Panc1 (cell line): ENCODE measurements at regions not wholly inside any gene's neighbourhood (a gene's known extent, or its start where the extent isn't known, plus 50 kb on each side); places are given as distances from the start of the nearest gene placed in this dataset.

Experiments
- ATAC-seq: fragments of 200-7000 bp; cut with Tn5 transposase; 2 replicates; pipeline ENCODE4 v1.9.1; 2020; ENCODE audit warnings: mild to moderate bottlenecking, moderate library complexity
- BruUV-seq: library from RNA; stranded (reverse); fragments of 400-500 nt; replicated peaks from 2 replicates; lab custom pipeline; 2021; lab: Mats Ljungman, UMichigan
- CTCF ChIA-PET: fragments of 300-600 bp; sonication (Branson Sonifier 250); formaldehyde crosslinking; loops from one replicate; lab custom pipeline; 2022; ENCODE audit warnings: antibody characterized with exemption; lab: Charles Lee
- POLR2A ChIA-PET: fragments of 300-600 bp; sonication (Branson Sonifier 250); formaldehyde crosslinking; loops from one replicate; lab custom pipeline; 2022; ENCODE audit warnings: antibody characterized with exemption; lab: Charles Lee
- DNase-seq: peaks from one replicate; pipeline ENCODE4 v3.0.0-alpha.2; 2010; ENCODE audit warnings: low read depth, low spot score
- H3K27ac ChIP-seq: 2 replicates; pipeline ENCODE4 v1.5.1; 2011; ENCODE audit warnings: mild to moderate bottlenecking, low read length, inconsistent platforms
- H3K27me3 ChIP-seq: fragments of 200-500 bp; sonication (Bioruptor generic); 2 replicates; pipeline ENCODE4 v1.6.0; 2014; ENCODE audit warnings: low read length, inconsistent platforms; ENCODE audit not compliant: control insufficient read depth, insufficient read depth
- H3K36me3 ChIP-seq: fragments of 200-500 bp; sonication (Bioruptor generic); 2 replicates; pipeline ENCODE4 v1.5.1; 2014; ENCODE audit warnings: inconsistent platforms, mild to moderate bottlenecking, low read length, moderate library complexity; ENCODE audit not compliant: control insufficient read depth, insufficient read depth
- H3K4me1 ChIP-seq: 2 replicates; pipeline ENCODE4 v1.5.1; 2011; ENCODE audit warnings: inconsistent platforms, mild to moderate bottlenecking, low read length, moderate library complexity; ENCODE audit not compliant: control insufficient read depth, insufficient read depth
- H3K4me3 ChIP-seq, 2 experiments: 2 replicates each; pipeline ENCODE4 v1.5.1; 2011 to 2012; ENCODE audit warnings: low read depth in 2 of 2, low read length in 2 of 2, mild to moderate bottlenecking in 2 of 2, inconsistent platforms in 1 of 2, moderate library complexity in 1 of 2
- H3K9me3 ChIP-seq: fragments of 200-500 bp; sonication (Bioruptor generic); 2 replicates; pipeline ENCODE4 v1.5.1; 2014; ENCODE audit warnings: low read depth, mild to moderate bottlenecking, inconsistent platforms, low read length, moderate library complexity; ENCODE audit not compliant: control insufficient read depth, insufficient read depth
- POLR2AphosphoS5 ChIP-seq: IDR thresholded peaks from 2 replicates; pipeline ENCODE4 v1.6.1; 2012; ENCODE audit warnings: mild to moderate bottlenecking, low read depth, low read length, moderate library complexity
- SIN3A ChIP-seq: IDR thresholded peaks from 2 replicates; pipeline ENCODE4 v1.6.1; 2012; ENCODE audit warnings: low read depth, mild to moderate bottlenecking, low read length, moderate library complexity, borderline replicate concordance; ENCODE audit not compliant: insufficient read depth
- TCF7L2 ChIP-seq: IDR thresholded peaks from 2 replicates; pipeline ENCODE4 v1.6.1; 2011; ENCODE audit warnings: mild to moderate bottlenecking, low read depth, low read length, inconsistent platforms
- in situ Hi-C: cut with HindIII; loops from 2 replicates; pipeline ENCODE4 v1.10.0; 2016; ENCODE audit warnings: low sequenced_read_pairs, low pct_unique_long_range_greater_than_20kb
- intact Hi-C: fragments of 100-400 bp; cut with micrococcal nuclease; formaldehyde crosslinking; loops from one replicate; pipeline ENCODE4 v1.10.0; 2022; ENCODE audit not compliant: unreplicated experiment
- TF ChIP-seq, protein P1 (sequence below), 2 experiments: IDR thresholded peaks; 2 replicates each; pipeline ENCODE4 v1.6.1; 2011 to 2012; ENCODE audit warnings: low read depth in 2 of 2, control low read depth in 1 of 2, low read length in 1 of 2, mild to moderate bottlenecking in 1 of 2, moderate library complexity in 1 of 2; ENCODE audit not compliant: insufficient read depth in 1 of 2
- TF ChIP-seq, protein P2 (sequence below): fragments of 450-650 bp; IDR thresholded peaks from 2 replicates; pipeline ENCODE4 v1.5.1; 2017; ENCODE audit warnings: mild to moderate bottlenecking

DNA sequence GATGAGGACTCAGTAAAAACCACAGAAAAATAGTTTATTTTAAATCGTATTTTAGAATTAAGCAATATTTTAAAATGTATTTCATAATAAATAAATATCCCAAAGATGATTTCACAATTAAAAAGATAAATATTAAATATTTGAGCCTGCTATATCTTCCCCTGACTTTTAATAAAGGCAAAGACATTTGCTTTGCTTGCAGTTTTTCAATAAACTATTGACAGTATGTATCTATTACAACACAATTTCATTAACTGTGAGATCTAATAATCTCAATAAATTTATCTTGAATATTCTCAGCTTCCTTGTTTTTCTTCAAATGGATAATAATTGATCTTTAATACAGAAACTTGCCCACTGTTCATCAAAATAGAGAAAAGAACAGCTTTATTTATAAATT lies 186.2 kb upstream of the TARS1 start:
- no peaks in the 10 kb centered on the region for H3K9me3 ChIP-seq
- ChIA-PET CTCF (no interaction called here), POLR2A (no interaction called here)
- no peaks in the 10 kb centered on the region for H3K36me3 ChIP-seq
- H3K27ac ChIP-seq = no peak overlapping the region
- DNase-seq (no peak), ATAC-seq (no peak)
- TF ChIP-seq, protein P1, sequence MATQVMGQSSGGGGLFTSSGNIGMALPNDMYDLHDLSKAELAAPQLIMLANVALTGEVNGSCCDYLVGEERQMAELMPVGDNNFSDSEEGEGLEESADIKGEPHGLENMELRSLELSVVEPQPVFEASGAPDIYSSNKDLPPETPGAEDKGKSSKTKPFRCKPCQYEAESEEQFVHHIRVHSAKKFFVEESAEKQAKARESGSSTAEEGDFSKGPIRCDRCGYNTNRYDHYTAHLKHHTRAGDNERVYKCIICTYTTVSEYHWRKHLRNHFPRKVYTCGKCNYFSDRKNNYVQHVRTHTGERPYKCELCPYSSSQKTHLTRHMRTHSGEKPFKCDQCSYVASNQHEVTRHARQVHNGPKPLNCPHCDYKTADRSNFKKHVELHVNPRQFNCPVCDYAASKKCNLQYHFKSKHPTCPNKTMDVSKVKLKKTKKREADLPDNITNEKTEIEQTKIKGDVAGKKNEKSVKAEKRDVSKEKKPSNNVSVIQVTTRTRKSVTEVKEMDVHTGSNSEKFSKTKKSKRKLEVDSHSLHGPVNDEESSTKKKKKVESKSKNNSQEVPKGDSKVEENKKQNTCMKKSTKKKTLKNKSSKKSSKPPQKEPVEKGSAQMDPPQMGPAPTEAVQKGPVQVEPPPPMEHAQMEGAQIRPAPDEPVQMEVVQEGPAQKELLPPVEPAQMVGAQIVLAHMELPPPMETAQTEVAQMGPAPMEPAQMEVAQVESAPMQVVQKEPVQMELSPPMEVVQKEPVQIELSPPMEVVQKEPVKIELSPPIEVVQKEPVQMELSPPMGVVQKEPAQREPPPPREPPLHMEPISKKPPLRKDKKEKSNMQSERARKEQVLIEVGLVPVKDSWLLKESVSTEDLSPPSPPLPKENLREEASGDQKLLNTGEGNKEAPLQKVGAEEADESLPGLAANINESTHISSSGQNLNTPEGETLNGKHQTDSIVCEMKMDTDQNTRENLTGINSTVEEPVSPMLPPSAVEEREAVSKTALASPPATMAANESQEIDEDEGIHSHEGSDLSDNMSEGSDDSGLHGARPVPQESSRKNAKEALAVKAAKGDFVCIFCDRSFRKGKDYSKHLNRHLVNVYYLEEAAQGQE (IDR thresholded peaks at IDR 0.05; ENCODE audit: insufficient read depth in 1 of 2, low read depth in 2 of 2, low read length in 1 of 2) = no peak
- TF ChIP-seq, protein P2, sequence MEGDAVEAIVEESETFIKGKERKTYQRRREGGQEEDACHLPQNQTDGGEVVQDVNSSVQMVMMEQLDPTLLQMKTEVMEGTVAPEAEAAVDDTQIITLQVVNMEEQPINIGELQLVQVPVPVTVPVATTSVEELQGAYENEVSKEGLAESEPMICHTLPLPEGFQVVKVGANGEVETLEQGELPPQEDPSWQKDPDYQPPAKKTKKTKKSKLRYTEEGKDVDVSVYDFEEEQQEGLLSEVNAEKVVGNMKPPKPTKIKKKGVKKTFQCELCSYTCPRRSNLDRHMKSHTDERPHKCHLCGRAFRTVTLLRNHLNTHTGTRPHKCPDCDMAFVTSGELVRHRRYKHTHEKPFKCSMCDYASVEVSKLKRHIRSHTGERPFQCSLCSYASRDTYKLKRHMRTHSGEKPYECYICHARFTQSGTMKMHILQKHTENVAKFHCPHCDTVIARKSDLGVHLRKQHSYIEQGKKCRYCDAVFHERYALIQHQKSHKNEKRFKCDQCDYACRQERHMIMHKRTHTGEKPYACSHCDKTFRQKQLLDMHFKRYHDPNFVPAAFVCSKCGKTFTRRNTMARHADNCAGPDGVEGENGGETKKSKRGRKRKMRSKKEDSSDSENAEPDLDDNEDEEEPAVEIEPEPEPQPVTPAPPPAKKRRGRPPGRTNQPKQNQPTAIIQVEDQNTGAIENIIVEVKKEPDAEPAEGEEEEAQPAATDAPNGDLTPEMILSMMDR = no peak
- TF ChIP-seq SIN3A (no peak), POLR2AphosphoS5 (no peak), TCF7L2 (no peak)
- BruUV-seq = no TSS peak
- in situ Hi-C loops = no loop called here
- H3K4me1 ChIP-seq = no peaks in the 10 kb centered on the region
- no peak overlapping the region for H3K4me3 ChIP-seq
- intact Hi-C loops = no loop called here
- no peaks in the 10 kb centered on the region for H3K27me3 ChIP-seq

DNA sequence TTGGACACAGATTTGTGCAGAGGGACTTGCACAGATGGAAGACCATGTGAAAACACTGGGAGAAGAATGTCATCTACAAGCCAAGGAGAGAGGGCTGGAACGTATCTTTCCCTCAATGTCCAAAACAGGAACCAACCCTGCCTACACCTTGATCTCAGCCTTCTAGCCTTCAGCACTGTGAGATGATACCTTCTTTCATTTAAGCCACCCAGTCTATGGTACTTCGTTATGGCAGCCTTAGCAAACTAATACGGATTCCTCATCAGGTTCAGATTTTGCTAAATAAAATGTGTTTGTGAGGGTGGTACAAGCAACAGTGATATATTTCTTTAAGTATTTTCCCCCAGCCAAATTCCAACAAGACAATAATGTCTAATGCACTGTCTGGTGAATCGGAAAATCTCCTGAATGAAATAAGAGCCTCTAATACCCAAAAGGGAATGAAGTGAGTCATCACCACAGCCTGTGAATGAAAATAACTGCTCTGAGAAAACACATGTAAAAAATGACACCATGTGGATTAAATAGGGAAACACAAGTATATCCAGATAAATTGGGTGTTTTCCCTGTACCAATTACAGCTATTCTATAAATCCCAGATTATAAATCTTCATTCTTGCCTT lies 182.8 kb upstream of the TARS1 start:
- H3K9me3 ChIP-seq = no peaks in the 10 kb centered on the region

More for the DNA sequence above, 182.8 kb upstream of the TARS1 start:
- DNase-seq = no peak
- ChIA-PET CTCF (no interaction called here), POLR2A (no interaction called here)
- TF ChIP-seq, protein P1 (IDR thresholded peaks at IDR 0.05; ENCODE audit: insufficient read depth in 1 of 2, low read depth in 2 of 2, low read length in 1 of 2) = no peak
- TF ChIP-seq SIN3A (no peak), POLR2AphosphoS5 (no peak), TCF7L2 (no peak)
- TF ChIP-seq, protein P2 = no peak
- no peaks in the 10 kb centered on the region for H3K27me3 ChIP-seq
- H3K4me3 ChIP-seq = no peak overlapping the region
- no TSS peak for BruUV-seq
- no peak for ATAC-seq
- no peaks in the 10 kb centered on the region for H3K4me1 ChIP-seq
- intact Hi-C loops (no loop called here), in situ Hi-C loops (no loop called here)
- H3K36me3 ChIP-seq = no peaks in the 10 kb centered on the region
- H3K27ac ChIP-seq = no peak overlapping the region
